ENCODE measurements at regions not wholly inside any gene's neighbourhood (a gene's known extent, or its start where the extent isn't known, plus 50 kb on each side); places are given as distances from the start of the nearest gene placed in this dataset.

DNA sequence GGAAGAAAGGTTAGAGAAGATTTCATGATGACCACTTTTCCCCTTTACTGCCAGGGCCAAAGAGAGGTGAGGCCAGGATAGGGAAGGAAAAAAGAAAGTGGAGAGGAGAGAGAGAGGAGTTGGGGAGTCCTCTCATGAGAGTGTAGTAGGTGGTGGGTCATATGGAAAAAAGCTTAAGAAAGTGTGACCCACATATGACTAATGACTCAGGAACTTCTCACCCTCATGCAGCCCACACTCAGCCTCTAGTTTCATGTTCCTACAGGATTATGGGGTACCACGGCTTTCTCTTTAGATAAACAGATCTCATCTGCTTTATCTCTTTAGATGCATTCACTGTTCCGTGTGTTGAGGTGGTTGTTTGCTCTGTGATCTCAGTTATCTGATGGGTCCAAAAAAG is 462.5 kb upstream of the IGFBP3 start:
- no peaks in the 10 kb centered on the region for H3K9me3 ChIP-seq (replicated peaks; ENCODE audit: control insufficient read depth, insufficient read depth, low read length)
- intact Hi-C loops (cut with micrococcal nuclease; ENCODE audit: unreplicated experiment) (no loop called here), in situ Hi-C loops (cut with MboI) (no loop called here)
- ChIA-PET CTCF (interaction anchor here (1.2 kb wide), 1 partner anchor 26 kb away, joined by 3 read pairs; no protein-coding TSS in a partner anchor), POLR2A (no interaction called here), RAD21 (ENCODE audit: unreplicated experiment) (interaction anchor here (1.1 kb wide), 1 partner anchor 28 kb away, joined by 3 read pairs; no protein-coding TSS in a partner anchor), SMC1A (ENCODE audit: uncharacterized antibody, unreplicated experiment) (no interaction called here)
- no peak overlapping the region for H2AFZ ChIP-seq (ENCODE audit: control insufficient read depth, low read depth, low read length)
- no peak overlapping the region for H3K4me3 ChIP-seq
- FAIRE-seq, result no peak
- no peak for ATAC-seq
- no peak for DNase-seq (ENCODE audit: low read depth, low spot score)
- BruUV-seq (replicated peaks), result no TSS peak
- H4K20me1 ChIP-seq (ENCODE audit: control insufficient read depth, insufficient read depth), result no peaks in the 10 kb centered on the region
- 15% methylated on average over 2 of the region's 2 CpGs for WGBS (ENCODE audit: insufficient coverage, insufficient replicate concordance, low lambda C conversion rate, missing lambda C conversion rate)
- H3K4me1 ChIP-seq (ENCODE audit: control insufficient read depth, insufficient read depth, low read length), result no peaks in the 10 kb centered on the region
- no peaks in the 10 kb centered on the region for H3K79me2 ChIP-seq (ENCODE audit: control insufficient read depth, insufficient read depth, low read length)
- no peaks in the 10 kb centered on the region for H3K27me3 ChIP-seq (replicated peaks in 1 of 2; ENCODE audit: control insufficient read depth in 2 of 2, insufficient read depth in 2 of 2, low read length in 1 of 2)
- no peak overlapping the region for H3K4me2 ChIP-seq (ENCODE audit: control insufficient read depth, insufficient read depth)
- H3K27ac ChIP-seq (ENCODE audit: control insufficient read depth, insufficient read depth), result no peak overlapping the region
- H3K36me3 ChIP-seq (ENCODE audit: control insufficient read depth in 2 of 2, insufficient read depth in 2 of 2, low read length in 1 of 2), result no peaks in the 10 kb centered on the region
- no peak overlapping the region for H3K9ac ChIP-seq (ENCODE audit: control insufficient read depth, insufficient read depth, low read length)
- TF ChIP-seq CHD2 (IDR thresholded peaks at IDR 0.05; ENCODE audit: borderline replicate concordance, low read depth, low read length) (no peak), TAF1 (IDR thresholded peaks at IDR 0.05; ENCODE audit: borderline replicate concordance, low read depth, low read length) (no peak), NFIC (IDR thresholded peaks at IDR 0.05; ENCODE audit: low read depth, low read length) (no peak), TCF3 (IDR thresholded peaks at IDR 0.05; ENCODE audit: borderline replicate concordance, insufficient read depth, low read depth, low read length) (no peak), CBX5 (IDR thresholded peaks at IDR 0.05; ENCODE audit: low read depth) (no peak), RAD21 (IDR thresholded peaks at IDR 0.05; ENCODE audit: insufficient read depth, low read depth, low read length) (no peak), ZBED1 (IDR thresholded peaks at IDR 0.05; ENCODE audit: borderline replicate concordance) (no peak), EED (IDR thresholded peaks at IDR 0.05; ENCODE audit: low read depth) (no peak), CEBPB (IDR thresholded peaks at IDR 0.05; ENCODE audit: borderline replicate concordance in 1 of 2, low read depth in 2 of 2, low read length in 2 of 2) (no peak), CBFB (IDR thresholded peaks at IDR 0.05; ENCODE audit: low read depth) (no peak)
- TF ChIP-seq, protein P1, sequence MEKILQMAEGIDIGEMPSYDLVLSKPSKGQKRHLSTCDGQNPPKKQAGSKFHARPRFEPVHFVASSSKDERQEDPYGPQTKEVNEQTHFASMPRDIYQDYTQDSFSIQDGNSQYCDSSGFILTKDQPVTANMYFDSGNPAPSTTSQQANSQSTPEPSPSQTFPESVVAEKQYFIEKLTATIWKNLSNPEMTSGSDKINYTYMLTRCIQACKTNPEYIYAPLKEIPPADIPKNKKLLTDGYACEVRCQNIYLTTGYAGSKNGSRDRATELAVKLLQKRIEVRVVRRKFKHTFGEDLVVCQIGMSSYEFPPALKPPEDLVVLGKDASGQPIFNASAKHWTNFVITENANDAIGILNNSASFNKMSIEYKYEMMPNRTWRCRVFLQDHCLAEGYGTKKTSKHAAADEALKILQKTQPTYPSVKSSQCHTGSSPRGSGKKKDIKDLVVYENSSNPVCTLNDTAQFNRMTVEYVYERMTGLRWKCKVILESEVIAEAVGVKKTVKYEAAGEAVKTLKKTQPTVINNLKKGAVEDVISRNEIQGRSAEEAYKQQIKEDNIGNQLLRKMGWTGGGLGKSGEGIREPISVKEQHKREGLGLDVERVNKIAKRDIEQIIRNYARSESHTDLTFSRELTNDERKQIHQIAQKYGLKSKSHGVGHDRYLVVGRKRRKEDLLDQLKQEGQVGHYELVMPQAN (conservative IDR thresholded peaks at IDR 0.05), result no peak
- TF ChIP-seq, protein P2, sequence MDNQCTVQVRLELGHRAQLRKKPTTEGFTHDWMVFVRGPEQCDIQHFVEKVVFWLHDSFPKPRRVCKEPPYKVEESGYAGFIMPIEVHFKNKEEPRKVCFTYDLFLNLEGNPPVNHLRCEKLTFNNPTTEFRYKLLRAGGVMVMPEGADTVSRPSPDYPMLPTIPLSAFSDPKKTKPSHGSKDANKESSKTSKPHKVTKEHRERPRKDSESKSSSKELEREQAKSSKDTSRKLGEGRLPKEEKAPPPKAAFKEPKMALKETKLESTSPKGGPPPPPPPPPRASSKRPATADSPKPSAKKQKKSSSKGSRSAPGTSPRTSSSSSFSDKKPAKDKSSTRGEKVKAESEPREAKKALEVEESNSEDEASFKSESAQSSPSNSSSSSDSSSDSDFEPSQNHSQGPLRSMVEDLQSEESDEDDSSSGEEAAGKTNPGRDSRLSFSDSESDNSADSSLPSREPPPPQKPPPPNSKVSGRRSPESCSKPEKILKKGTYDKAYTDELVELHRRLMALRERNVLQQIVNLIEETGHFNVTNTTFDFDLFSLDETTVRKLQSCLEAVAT (IDR thresholded peaks at IDR 0.05), result no peak
- TF ChIP-seq, protein P3, sequence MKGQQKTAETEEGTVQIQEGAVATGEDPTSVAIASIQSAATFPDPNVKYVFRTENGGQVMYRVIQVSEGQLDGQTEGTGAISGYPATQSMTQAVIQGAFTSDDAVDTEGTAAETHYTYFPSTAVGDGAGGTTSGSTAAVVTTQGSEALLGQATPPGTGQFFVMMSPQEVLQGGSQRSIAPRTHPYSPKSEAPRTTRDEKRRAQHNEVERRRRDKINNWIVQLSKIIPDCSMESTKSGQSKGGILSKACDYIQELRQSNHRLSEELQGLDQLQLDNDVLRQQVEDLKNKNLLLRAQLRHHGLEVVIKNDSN (IDR thresholded peaks at IDR 0.05; ENCODE audit: borderline replicate concordance, extremely low read length, insufficient read depth, low read depth, low read length), result no peak
- TF ChIP-seq, protein P4, sequence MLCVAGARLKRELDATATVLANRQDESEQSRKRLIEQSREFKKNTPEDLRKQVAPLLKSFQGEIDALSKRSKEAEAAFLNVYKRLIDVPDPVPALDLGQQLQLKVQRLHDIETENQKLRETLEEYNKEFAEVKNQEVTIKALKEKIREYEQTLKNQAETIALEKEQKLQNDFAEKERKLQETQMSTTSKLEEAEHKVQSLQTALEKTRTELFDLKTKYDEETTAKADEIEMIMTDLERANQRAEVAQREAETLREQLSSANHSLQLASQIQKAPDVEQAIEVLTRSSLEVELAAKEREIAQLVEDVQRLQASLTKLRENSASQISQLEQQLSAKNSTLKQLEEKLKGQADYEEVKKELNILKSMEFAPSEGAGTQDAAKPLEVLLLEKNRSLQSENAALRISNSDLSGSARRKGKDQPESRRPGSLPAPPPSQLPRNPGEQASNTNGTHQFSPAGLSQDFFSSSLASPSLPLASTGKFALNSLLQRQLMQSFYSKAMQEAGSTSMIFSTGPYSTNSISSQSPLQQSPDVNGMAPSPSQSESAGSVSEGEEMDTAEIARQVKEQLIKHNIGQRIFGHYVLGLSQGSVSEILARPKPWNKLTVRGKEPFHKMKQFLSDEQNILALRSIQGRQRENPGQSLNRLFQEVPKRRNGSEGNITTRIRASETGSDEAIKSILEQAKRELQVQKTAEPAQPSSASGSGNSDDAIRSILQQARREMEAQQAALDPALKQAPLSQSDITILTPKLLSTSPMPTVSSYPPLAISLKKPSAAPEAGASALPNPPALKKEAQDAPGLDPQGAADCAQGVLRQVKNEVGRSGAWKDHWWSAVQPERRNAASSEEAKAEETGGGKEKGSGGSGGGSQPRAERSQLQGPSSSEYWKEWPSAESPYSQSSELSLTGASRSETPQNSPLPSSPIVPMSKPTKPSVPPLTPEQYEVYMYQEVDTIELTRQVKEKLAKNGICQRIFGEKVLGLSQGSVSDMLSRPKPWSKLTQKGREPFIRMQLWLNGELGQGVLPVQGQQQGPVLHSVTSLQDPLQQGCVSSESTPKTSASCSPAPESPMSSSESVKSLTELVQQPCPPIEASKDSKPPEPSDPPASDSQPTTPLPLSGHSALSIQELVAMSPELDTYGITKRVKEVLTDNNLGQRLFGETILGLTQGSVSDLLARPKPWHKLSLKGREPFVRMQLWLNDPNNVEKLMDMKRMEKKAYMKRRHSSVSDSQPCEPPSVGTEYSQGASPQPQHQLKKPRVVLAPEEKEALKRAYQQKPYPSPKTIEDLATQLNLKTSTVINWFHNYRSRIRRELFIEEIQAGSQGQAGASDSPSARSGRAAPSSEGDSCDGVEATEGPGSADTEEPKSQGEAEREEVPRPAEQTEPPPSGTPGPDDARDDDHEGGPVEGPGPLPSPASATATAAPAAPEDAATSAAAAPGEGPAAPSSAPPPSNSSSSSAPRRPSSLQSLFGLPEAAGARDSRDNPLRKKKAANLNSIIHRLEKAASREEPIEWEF (IDR thresholded peaks at IDR 0.05; ENCODE audit: insufficient replicate concordance, low read depth, low read length), result no peak
- TF ChIP-seq, protein P5, sequence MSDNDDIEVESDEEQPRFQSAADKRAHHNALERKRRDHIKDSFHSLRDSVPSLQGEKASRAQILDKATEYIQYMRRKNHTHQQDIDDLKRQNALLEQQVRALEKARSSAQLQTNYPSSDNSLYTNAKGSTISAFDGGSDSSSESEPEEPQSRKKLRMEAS (IDR thresholded peaks at IDR 0.05; ENCODE audit: low read depth, low read length), result no peak
